ENCODE measurements at regions not wholly inside any gene's neighbourhood (a gene's known extent, or its start where the extent isn't known, plus 50 kb on each side); places are given as distances from the start of the nearest gene placed in this dataset.
"Not testable (repeated sequence)": the region's sequence is repeated elsewhere in the genome, so short reads cannot be mapped to it uniquely, and the experiment has no call there.

GRCh38 chr13:67943116-67943515 is 713.0 kb upstream of the PCDH9 start:
- intact Hi-C loops (cut with micrococcal nuclease): no loop called here
- no peaks in the 10 kb centered on the region for H3K4me1 Mint-ChIP-seq (ENCODE audit: low read depth)
- CTCF ChIA-PET: no interaction called here

GRCh38 chr13:67935626-67936025 is 705.5 kb upstream of the PCDH9 start:
- Mint-ChIP-seq H3K36me3 (ENCODE audit: low read depth) (no peaks in the 10 kb centered on the region), H3K27me3 (ENCODE audit: low read depth) (no peaks in the 10 kb centered on the region), H3K4me3 (no peak overlapping the region), H3K9me3 (no peaks in the 10 kb centered on the region), H3K27ac (no peak overlapping the region), H3K4me1 (ENCODE audit: low read depth) (no peaks in the 10 kb centered on the region)
- CTCF ChIA-PET: no interaction called here
- intact Hi-C loops (cut with micrococcal nuclease): no loop called here
- no peak for DNase-seq

More at GRCh38 chr13:67943116-67943515, 713.0 kb upstream of the PCDH9 start:
- Mint-ChIP-seq H3K9me3 (peaks cover 5% of the 10 kb centered on the region), H3K4me3 (no peak overlapping the region), H3K27ac (no peak overlapping the region), H3K27me3 (ENCODE audit: low read depth) (no peaks in the 10 kb centered on the region), H3K36me3 (ENCODE audit: low read depth) (no peaks in the 10 kb centered on the region)
- no peak for DNase-seq

GRCh38 chr13:67934617-67935330 is 704.6 kb upstream of the PCDH9 start:
- Mint-ChIP-seq H3K4me3 (no peak overlapping the region), H3K27ac (no peak overlapping the region), H3K36me3 (ENCODE audit: low read depth) (no peaks in the 10 kb centered on the region), H3K27me3 (ENCODE audit: low read depth) (no peaks in the 10 kb centered on the region), H3K9me3 (no peaks in the 10 kb centered on the region), H3K4me1 (ENCODE audit: low read depth) (no peaks in the 10 kb centered on the region)
- intact Hi-C loops (cut with micrococcal nuclease): no loop called here
- no peak for DNase-seq
- CTCF ChIA-PET: no interaction called here

- intact Hi-C loops (cut with micrococcal nuclease): no loop called here
- H3K4me3 Mint-ChIP-seq: no peak overlapping the region
- DNase-seq: no peak
- H3K27me3 Mint-ChIP-seq (ENCODE audit: low read depth): no peaks in the 10 kb centered on the region
- H3K27ac Mint-ChIP-seq: no peak overlapping the region
- CTCF ChIA-PET: no interaction called here
- no peaks in the 10 kb centered on the region for H3K9me3 Mint-ChIP-seq
- H3K36me3 Mint-ChIP-seq (ENCODE audit: low read depth): no peaks in the 10 kb centered on the region
- H3K4me1 Mint-ChIP-seq (ENCODE audit: low read depth): no peaks in the 10 kb centered on the region
These were observed 702.9 kb upstream of the PCDH9 start for GRCh38 chr13:67932991-67933390.

- intact Hi-C loops (cut with micrococcal nuclease): no loop called here
- CTCF ChIA-PET: no interaction called here
- Mint-ChIP-seq H3K9me3 (peaks cover 8% of the 10 kb centered on the region), H3K36me3 (ENCODE audit: low read depth) (no peaks in the 10 kb centered on the region), H3K27me3 (ENCODE audit: low read depth) (no peaks in the 10 kb centered on the region), H3K4me3 (no peak overlapping the region), H3K4me1 (ENCODE audit: low read depth) (no peaks in the 10 kb centered on the region), H3K27ac (no peak overlapping the region)
- DNase-seq: no peak
These were observed 687.3 kb upstream of the PCDH9 start for GRCh38 chr13:67917291-67917987.

- DNase-seq: no peak
- Mint-ChIP-seq H3K27ac (no peak overlapping the region), H3K27me3 (ENCODE audit: low read depth) (no peaks in the 10 kb centered on the region), H3K4me3 (no peak overlapping the region), H3K4me1 (ENCODE audit: low read depth) (no peaks in the 10 kb centered on the region), H3K36me3 (ENCODE audit: low read depth) (no peaks in the 10 kb centered on the region), H3K9me3 (peaks cover 8% of the 10 kb centered on the region)
- intact Hi-C loops (cut with micrococcal nuclease): no loop called here
- CTCF ChIA-PET: no interaction called here
These were observed 686.5 kb upstream of the PCDH9 start for GRCh38 chr13:67916650-67917049.

- CTCF ChIA-PET: no interaction called here
- H3K27me3 Mint-ChIP-seq (ENCODE audit: low read depth): no peaks in the 10 kb centered on the region
- H3K36me3 Mint-ChIP-seq (ENCODE audit: low read depth): no peaks in the 10 kb centered on the region
These were observed 684.4 kb upstream of the PCDH9 start for GRCh38 chr13:67914535-67914934.

GRCh38 chr13:67902960-67903359 is 672.8 kb upstream of the PCDH9 start:
- H3K27me3 Mint-ChIP-seq (ENCODE audit: low read depth); DNase-seq; H3K27ac Mint-ChIP-seq; CTCF ChIA-PET; H3K4me3 Mint-ChIP-seq; H3K36me3 Mint-ChIP-seq (ENCODE audit: low read depth); H3K4me1 Mint-ChIP-seq (ENCODE audit: low read depth); intact Hi-C loops (cut with micrococcal nuclease): not testable (repeated sequence)
- peaks cover 40% of the 10 kb centered on the region for H3K9me3 Mint-ChIP-seq

More at GRCh38 chr13:67914535-67914934, 684.4 kb upstream of the PCDH9 start:
- H3K4me3 Mint-ChIP-seq: no peak overlapping the region
- H3K9me3 Mint-ChIP-seq: peaks cover 11% of the 10 kb centered on the region
- no peaks in the 10 kb centered on the region for H3K4me1 Mint-ChIP-seq (ENCODE audit: low read depth)
- H3K27ac Mint-ChIP-seq: no peak overlapping the region
- no peak for DNase-seq
- intact Hi-C loops (cut with micrococcal nuclease): no loop called here

GRCh38 chr13:67880916-67881315 is 650.8 kb upstream of the PCDH9 start:
- DNase-seq: no peak
- CTCF ChIA-PET: no interaction called here
- no peaks in the 10 kb centered on the region for H3K36me3 Mint-ChIP-seq (ENCODE audit: low read depth)
- H3K4me1 Mint-ChIP-seq (ENCODE audit: low read depth): no peaks in the 10 kb centered on the region
- no peaks in the 10 kb centered on the region for H3K9me3 Mint-ChIP-seq
- no peak overlapping the region for H3K4me3 Mint-ChIP-seq
- intact Hi-C loops (cut with micrococcal nuclease): no loop called here
- no peaks in the 10 kb centered on the region for H3K27me3 Mint-ChIP-seq (ENCODE audit: low read depth)
- no peak overlapping the region for H3K27ac Mint-ChIP-seq

GRCh38 chr13:67878376-67878775 is 648.2 kb upstream of the PCDH9 start:
- Mint-ChIP-seq H3K27ac (no peak overlapping the region), H3K36me3 (ENCODE audit: low read depth) (no peaks in the 10 kb centered on the region), H3K9me3 (peaks cover 1% of the 10 kb centered on the region), H3K4me1 (ENCODE audit: low read depth) (no peaks in the 10 kb centered on the region), H3K27me3 (ENCODE audit: low read depth) (no peaks in the 10 kb centered on the region), H3K4me3 (no peak overlapping the region)
- intact Hi-C loops (cut with micrococcal nuclease): no loop called here
- CTCF ChIA-PET: no interaction called here
- DNase-seq: no peak

- no peak overlapping the region for H3K4me3 Mint-ChIP-seq
- CTCF ChIA-PET: no interaction called here
- intact Hi-C loops (cut with micrococcal nuclease): no loop called here
- H3K27me3 Mint-ChIP-seq (ENCODE audit: low read depth): no peaks in the 10 kb centered on the region
- H3K36me3 Mint-ChIP-seq (ENCODE audit: low read depth): no peaks in the 10 kb centered on the region
- DNase-seq: no peak
- H3K27ac Mint-ChIP-seq: no peak overlapping the region
- peaks cover 1% of the 10 kb centered on the region for H3K9me3 Mint-ChIP-seq
- H3K4me1 Mint-ChIP-seq (ENCODE audit: low read depth): no peaks in the 10 kb centered on the region
These were observed 646.9 kb upstream of the PCDH9 start for GRCh38 chr13:67877031-67877430.

GRCh38 chr13:67867206-67867605 is 637.1 kb upstream of the PCDH9 start:
- H3K9me3 Mint-ChIP-seq: peaks cover 12% of the 10 kb centered on the region
- CTCF ChIA-PET: no interaction called here

GRCh38 chr13:67860315-67860714 is 630.2 kb upstream of the PCDH9 start:
- CTCF ChIA-PET: no interaction called here
- Mint-ChIP-seq H3K4me1 (ENCODE audit: low read depth) (no peaks in the 10 kb centered on the region), H3K4me3 (no peak overlapping the region)

More at GRCh38 chr13:67867206-67867605, 637.1 kb upstream of the PCDH9 start:
- Mint-ChIP-seq H3K4me1 (ENCODE audit: low read depth) (no peaks in the 10 kb centered on the region), H3K27me3 (ENCODE audit: low read depth) (no peaks in the 10 kb centered on the region), H3K36me3 (ENCODE audit: low read depth) (no peaks in the 10 kb centered on the region), H3K27ac (no peak overlapping the region), H3K4me3 (no peak overlapping the region)
- no peak for DNase-seq
- intact Hi-C loops (cut with micrococcal nuclease): no loop called here

More at GRCh38 chr13:67860315-67860714, 630.2 kb upstream of the PCDH9 start:
- intact Hi-C loops (cut with micrococcal nuclease): no loop called here
- peaks cover 13% of the 10 kb centered on the region for H3K9me3 Mint-ChIP-seq
- H3K27ac Mint-ChIP-seq: no peak overlapping the region
- no peak for DNase-seq
- H3K27me3 Mint-ChIP-seq (ENCODE audit: low read depth): no peaks in the 10 kb centered on the region
- H3K36me3 Mint-ChIP-seq (ENCODE audit: low read depth): no peaks in the 10 kb centered on the region
